HPDE6-E6E7 (cell line): ENCODE measurements at regions not wholly inside any gene's neighbourhood (a gene's known extent, or its start where the extent isn't known, plus 50 kb on each side); places are given as distances from the start of the nearest gene placed in this dataset.
"Not testable (repeated sequence)": the region's sequence is repeated elsewhere in the genome, so short reads cannot be mapped to it uniquely, and the experiment has no call there.

Source experiments
- DNase-seq: peaks from one replicate; pipeline ENCODE4 v3.0.0; 2011; ENCODE audit warnings: missing footprints; ENCODE audit errors: extremely low spot score

DNA sequence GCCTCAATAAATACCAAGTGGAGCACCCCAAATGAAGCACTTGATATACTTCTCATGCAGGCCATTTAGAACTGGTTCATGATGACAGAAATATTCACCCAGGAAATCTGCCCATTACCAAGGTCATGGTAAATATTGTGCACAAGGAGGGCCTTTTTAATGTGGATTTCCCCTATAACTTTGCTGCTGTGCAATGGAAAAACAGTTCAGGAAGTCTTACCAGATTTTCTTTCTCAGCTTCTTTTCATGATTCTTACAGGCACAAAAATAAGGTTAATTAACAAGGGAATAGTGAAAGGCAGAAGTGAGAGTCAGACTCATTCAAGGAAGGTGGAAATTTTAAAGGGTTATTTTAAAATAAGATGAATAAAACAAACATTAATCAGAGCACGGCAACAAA, 904.3 kb upstream of the GRIA3 start:
- no peak for DNase-seq

DNA sequence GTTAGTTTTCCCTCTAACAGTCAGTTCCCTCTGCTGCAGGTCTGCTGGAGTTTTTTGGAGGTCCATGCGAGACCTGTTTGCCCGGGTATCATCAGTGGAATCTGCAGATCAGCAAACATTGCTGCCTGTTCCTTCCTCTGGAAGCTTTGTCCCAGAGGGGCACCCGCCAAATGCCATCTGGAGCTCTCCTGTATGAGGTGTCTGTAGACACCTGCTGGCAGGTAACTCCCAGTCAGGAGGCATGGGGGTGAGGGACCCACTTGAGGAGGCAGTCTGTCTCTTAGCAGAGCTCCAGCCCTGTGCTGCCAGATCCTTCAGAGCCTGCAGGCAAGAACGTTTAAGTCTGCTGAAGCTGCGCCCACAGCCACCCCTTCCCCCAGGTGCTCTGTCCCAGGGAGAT, 884.3 kb upstream of the GRIA3 start:
- DNase-seq, result not testable (repeated sequence)

DNA sequence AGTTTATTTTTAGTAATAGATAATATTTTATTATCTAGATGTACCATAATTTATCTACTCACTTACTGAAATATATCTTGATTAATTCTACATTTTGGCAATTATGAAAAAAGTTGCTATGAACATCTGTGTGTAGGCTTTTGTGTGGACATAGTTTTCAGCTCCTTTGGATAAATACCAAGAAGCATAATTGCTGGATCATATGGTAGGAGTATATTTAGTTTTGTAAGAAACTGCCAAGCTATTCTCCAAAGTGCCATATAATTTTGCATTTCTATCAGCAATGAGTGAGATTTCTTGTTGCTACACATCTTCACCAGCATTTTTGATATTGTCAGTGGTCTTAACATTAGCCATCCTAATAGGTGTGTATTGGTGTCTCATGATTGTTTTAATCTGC, 882.6 kb upstream of the GRIA3 start:
- DNase-seq, result no peak

DNA sequence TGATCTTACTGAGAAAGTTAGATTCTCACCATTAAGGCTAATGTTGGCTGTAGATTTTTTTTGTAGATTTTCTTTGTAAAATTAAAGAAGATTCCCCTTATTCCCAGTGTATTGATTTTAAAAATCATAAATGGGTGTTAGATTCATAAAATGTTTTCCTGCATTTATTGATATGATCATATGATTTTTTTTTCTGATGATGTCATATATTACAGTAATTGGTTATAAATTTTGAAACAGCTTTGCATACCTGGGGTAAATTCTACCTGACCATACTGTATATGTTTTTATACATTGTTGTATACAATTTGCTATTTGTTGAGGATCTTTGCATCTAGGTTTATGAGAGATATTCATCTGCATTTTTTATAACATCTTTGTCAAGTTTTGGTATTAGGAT, 880.3 kb upstream of the GRIA3 start:
- DNase-seq, result no peak

DNA sequence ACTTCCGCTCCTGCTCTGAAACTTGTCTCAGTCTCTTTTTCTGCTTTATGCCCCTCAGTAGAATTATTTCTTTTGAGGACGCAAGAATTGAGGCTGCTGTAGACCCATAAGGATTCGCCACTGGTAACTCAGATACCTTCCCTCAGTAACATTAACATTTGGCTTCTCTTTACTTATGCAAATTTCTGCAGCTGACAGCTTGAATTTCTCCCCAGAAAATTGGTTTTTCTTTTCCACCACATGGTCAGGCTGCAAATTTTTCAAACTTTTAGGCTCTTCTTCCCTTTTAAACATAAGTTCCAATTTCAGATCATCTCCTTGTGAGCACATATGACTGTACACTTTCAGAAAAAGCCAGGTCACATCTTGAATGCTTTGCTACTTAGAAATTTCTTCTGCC, 839.3 kb upstream of the GRIA3 start:
- DNase-seq, result no peak

DNA sequence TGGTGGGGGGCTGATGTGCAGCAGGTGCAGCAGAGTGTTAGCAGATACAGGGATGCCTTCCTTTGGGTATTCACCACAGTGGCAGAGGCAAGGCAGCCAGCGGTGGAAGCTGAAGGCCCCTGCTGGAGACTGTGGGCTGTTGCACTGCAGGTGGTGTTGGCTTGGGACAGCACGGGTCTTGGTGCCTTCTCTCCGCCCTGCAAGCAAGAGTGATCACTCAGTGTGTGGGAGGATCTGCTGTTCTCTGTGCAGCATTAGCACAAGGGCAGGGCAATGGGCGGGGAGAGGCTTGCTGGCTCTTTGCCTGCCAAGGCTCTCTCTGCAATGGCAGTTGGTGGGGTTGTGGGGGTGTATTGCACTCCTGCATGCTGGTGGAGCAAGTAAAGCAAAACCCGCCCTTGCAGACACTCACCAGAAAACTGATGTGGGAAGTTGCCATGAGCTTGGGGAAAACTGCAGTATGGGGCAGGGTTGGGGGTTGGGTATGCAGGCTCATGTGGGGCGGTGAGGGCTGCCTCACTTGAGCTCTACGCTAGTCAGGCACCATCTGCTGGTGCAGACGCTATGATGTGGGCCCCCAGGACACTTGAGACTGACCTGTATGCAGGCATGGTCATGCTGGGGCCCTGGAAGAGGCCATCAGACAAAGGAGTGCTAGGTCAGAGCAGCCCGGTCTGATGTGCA, 820.8 kb upstream of the GRIA3 start:
- DNase-seq, result no peak

DNA sequence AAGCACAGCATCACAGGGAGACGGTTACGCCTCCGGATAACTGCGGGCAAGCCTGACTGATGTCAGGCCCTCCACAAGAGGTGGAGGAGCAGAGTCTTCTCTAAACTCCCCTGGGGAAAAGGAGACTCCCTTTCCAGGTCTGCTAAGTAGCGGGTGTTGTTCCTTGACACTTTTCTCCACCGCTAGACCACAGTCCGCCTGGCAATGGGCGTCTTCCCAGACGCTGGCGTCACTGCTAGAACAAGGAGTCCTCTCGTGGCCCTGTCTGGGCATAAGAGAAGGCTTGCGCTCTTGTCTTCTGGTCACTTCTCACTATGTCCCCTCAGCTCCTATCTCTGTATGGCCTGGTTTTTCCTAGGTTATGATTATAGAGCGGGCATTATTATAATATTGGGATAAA, 808.5 kb upstream of the GRIA3 start:
- not testable (repeated sequence) for DNase-seq

DNA sequence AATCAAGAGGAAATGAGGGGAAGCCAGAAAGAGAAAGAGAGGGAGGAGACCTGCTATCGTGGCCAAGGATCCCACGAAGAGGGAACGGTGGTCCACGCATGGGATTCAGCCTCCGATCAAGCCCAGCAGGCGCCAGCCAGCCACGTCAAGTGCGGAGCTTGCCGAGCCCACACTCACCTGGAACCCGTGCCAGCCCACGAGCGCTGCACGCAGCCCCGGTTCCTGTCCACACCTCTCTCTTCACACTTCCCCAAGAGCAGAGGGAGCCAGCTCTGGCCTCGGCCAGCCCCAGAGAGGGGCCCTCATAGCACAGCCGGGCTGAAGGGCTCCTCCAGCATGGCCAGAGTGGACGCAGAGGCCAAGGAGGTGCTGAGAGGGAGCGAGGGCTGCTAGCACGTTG, 795.1 kb upstream of the GRIA3 start:
- no peak for DNase-seq

DNA sequence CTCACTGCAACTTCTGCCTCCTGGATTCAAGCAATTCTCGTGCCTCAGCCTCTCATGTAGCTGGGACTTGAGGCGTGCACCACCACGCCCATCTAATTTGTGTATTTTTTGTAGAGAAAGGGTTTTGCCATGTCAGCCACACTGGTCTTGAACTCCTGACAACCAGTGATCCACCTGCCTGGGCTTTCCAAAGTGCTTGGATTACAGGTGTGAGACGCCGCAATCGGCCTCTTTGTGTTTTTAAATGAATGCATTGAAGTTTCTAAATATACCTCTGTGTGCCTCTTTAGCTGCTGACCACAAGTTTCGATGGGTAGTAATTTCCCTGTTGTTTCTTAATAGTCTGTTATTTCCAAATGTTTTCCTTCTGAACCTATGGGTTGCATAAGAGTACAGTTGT, 765.3 kb upstream of the GRIA3 start:
- DNase-seq, result no peak

DNA sequence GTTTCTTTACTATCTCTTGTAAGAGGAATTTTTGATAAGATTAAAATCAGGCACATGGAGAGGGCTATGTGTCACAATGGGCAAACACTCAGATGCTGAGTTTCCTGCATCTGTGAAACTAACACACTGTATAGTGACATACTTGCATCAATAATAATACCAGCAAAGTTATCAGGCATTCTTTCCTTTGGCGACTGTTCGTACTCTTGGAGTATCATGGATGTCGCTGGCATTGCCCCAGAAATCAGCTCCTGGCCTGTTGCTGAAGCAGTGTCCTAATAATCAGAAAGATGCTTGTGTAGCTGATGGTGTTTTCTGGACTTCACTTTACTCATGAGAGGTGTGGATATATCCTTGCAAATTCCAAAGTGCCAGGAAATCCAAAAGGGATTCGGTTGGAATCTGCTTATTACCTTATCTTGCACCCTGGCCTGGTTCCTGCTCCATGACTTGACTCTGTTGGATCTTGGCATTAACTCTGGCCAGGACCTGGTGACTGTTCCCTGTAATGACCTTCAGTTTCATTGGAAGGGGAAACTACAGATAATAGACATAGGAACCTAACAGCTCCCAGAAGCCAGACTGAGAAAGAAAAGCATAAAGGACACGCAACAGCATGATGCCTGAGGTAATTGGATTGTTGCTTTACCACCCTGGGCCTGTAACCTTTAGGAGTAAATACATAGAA, 762.5 kb upstream of the GRIA3 start:
- DNase-seq, result no peak

DNA sequence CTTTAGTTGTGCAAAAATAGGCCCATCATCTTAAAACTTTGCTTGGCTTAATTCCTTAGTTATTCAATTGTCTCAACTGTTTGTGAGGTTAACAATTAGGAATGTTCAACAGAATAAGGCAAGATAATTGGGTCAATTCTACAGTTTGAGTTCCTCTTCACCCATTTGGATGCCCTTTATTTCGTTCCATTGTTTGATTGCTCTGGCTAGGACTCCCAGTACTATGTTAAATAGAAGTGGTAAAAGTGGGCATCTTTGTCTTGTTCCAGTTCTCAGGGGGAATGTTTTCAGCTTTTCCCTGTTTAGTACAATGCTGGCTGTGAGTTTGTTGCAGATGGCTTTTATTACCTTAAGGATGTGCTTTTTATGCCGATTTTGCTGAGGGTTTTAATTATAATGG, 761.5 kb upstream of the GRIA3 start:
- DNase-seq, result no peak

DNA sequence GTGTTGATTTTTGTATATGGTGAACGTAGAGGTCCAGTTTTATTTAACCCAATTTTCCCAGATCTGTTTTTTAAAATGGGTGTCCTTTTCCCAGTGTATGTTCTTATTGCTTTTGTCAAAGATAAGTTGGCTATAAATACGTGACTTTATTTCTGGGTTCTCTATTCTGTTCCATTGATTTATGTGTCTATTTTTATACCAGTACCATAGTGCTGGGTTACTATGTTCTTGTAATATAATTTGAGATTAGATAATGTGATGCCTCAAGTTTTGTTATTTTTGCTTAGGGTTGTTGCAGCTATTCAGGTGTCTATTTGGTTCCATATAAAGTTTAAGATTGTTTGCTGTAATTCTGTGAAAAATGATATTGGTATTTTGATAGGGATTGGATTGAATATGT, 749.1 kb upstream of the GRIA3 start:
- no peak for DNase-seq

DNA sequence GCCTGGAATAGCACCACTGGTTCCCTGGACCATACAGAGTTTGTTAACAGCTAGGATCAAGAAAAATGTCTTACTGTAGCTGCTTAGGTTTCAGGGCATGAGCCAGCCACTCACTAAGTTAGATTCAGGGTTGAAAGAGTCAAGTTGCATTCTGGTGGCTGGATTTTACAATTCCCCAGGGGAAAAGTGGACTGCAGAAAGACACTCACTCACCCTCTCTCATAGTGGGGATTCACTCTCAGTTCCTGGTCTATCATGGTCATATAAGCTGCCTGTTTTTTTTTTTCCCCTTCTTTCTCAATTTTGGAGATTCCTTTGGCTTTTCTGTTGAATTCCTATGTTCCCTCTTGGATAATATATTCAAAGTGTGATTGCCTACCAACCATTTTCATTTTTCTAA, 744.2 kb upstream of the GRIA3 start:
- no peak for DNase-seq

DNA sequence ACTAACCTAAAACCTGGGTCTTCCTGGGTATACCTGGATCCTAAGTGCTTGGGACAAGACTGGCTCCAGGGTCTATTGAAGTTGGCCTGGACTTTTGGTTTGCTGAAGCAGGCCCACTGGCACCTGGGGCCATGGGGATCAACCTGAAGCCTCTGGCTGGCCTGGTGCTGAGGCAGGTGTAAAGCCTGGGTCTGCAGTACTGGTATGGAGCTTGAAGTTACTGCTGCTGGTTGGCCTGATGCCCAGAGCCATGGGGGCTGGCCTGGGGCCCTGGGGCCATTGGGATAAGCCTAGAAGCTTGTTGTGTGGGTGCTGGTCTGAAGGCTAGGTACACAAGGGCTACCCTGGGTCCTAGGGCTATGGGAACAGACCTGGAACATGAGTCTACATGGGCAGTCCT, 743.2 kb upstream of the GRIA3 start:
- DNase-seq, result no peak

DNA sequence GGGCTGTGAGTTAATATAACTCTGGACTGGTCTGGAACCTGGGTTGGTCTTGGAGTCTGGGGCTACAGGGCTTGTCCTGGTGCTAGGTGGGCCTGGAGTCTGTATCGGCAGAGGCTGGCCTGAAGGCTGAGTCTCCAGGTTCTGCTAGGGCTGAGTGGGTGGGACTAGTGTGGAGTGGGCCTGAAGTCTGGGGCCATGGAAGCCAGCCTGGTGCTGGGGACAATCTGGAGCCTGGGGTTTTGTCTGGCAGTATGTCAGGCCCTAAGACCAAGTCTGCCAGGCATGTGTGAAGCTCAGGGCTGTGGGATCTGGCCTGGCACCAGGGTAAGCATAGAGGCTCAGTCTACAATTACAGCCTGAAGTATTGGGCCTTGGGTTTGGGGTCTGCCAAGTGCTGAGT, 742.6 kb upstream of the GRIA3 start:
- no peak for DNase-seq

DNA sequence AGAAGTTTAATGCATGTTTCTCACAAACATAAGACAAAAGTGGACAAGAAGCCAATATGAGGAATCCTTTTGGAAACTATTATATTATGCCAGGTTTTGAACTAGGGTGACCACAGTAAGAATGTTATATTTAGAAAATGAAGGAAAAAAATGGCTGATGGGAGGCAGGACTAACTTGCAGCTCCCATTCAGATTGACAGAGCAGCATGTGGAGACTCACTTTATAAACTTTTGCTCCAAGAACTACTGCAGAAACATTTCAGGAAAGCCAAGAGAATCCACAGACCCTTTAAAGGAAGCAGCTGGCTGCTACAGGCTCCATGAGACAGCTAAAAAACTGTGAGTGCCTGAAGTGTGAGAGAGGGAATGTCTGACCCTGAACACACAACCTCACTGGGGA, 738.6 kb upstream of the GRIA3 start:
- no peak for DNase-seq

DNA sequence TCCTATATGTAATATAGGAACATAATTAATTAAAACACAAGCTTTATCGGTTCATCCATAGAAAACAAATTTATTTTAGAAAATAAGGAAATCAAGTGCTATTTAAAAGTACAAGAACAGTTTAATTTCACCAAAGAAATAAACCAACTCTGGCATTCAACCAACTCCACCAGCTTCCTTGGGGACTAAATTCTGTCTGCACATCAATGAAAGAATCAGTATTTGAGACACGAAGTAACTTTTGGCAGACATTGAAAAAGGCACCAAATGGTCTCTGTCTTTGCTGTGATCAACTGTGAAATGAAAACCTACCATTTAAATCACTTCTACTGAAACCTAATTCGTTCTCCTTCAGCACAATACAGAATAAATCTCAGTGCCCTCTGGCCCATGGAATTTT, 719.7 kb upstream of the GRIA3 start:
- DNase-seq, result no peak

DNA sequence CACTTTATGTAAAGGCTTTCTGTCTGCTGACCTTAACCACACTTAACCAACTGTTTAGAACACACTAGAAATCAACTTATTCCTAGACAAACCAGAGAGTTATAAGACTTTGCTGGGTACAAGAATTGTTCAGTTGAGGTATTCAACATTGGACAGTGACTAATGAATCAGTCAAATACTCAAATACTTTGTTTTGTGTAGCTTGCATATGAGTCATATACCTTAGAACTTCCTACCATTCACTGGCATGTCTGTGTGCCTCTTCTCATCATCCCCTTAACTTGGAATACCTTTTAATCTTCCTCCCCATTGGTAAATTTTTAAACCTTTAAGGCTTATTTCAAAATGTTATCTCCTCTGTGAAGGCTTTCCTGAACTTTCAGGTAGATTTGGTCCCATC, 708.8 kb upstream of the GRIA3 start:
- DNase-seq, result peak; percentile 0

DNA sequence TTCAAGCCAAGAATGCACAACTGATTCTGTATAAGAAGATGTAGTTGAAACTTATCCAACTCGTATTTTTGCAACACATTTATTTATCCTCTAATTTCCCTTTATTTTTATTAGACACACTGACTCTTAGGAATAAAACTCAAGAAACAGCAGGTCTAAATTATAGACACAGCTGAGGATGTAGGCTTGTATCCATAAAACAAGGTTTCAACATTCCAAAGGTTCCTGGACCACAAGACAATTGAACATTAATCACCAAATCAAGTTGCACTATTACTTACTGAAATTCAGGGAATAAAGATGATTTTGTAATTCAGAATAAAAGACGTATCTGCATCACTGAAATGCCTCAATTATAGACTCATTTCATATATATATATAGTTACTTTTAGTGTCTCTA, 683.5 kb upstream of the GRIA3 start:
- no peak for DNase-seq

DNA sequence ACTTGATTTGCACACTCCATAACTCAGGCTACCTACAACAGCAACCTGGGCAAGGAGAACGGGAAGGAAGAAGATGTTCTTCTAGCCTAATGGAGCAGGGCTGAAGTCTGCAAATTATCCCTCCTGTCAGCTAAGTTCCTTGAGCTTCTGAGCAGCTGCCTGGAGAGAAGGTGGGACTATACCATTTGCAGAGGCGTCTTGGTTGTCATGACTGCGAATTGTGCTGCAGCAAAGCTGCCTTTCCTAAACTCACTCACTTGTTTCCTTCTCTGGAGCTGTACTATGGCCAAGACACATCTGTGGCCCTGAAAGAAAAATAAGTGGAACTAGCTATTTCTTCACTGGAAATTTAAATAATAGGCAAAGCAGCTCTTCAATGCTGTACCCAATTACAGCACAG, 682.4 kb upstream of the GRIA3 start:
- DNase-seq, result no peak

DNA sequence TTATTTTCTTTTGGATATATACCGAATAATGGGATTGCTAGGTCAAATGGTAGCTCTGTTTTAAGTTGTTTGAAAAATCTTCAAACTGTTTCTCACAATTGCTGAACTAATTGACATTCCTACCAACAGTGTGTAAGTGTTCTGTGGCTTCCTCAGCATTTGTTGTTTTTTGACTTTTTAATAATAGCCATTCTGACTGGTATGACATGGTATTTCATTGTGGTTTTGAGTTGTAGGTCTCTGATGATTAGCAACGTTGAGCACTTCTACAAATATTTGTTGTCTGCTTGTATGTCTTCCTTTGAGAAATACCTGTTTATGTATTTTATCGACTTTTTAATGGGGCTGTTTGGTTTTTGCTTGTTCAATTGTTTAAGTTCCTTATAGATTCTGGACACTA, 680.1 kb upstream of the GRIA3 start:
- DNase-seq, result no peak

DNA sequence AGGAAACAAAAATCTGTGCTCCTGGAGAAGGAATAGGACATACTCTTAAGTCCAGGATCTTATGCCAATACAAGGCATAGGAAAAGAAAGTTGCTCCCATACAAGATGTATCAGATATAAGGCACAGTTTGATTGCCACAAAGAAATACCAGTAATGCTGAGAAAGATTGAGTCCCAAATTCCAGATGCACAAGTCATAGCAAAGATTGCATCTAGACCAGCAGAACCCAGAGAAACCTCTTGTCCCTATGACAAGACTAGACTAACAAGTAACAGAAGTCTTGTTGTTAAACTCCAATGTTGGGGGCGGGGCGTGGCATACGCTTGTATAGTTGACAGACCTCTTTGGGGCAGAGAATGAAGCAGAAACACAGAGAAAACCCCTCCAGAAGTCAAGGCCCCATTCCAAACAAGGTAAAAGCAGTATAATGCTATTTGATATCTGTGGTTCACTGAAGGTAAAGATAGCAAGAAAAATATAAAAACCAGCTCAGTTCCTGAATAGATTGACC, 671.5 kb upstream of the GRIA3 start:
- DNase-seq, result no peak

DNA sequence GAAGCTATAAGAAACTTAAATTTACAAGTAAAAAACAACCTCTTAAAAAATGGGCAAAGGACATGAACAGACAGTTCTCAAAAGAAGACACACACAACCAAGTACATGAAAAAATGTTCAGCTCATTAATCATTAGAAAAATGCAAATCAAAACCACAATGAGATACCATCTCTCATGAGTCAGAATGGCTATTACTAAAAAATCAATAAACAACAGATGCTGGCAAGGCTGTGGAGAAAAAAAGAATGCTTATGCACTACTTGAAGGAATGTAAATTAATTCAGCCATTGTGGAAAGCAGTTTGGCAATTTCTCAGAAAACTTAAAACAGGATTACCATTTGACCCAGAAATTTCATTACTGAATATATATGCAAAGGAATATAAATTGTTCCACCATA, 666.3 kb upstream of the GRIA3 start:
- DNase-seq, result no peak

DNA sequence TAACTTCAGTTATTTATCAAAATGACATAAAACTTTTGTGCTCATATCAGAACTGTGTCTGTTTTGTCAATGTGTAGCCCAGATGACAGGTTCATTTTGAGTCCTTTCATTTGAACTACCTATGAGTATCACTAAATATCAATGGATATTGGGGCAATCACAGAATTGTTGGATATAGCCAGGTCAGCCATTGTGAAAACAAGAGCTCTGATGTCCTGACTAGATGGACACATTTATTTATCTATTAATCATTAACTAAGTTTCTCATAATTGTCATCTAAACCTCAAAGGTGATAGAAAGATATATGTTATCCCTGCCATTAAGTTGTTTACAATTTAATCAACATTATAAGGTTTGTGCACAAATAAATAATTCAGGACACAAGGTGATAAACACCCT, 638.3 kb upstream of the GRIA3 start:
- no peak for DNase-seq
